H1 (cell line): ENCODE measurements at regions not wholly inside any gene's neighbourhood (a gene's known extent, or its start where the extent isn't known, plus 50 kb on each side); places are given as distances from the start of the nearest gene placed in this dataset.

ENCODE experiments used
- CTCF ChIA-PET: fragments of 300-600 bp; sonication (Branson Sonifier 250); formaldehyde crosslinking; loops from one replicate; lab custom pipeline; 2021; ENCODE audit not compliant: partially characterized antibody; lab: Charles Lee
- POLR2A ChIA-PET: fragments of 300-600 bp; sonication (Branson Sonifier 250); formaldehyde crosslinking; loops from one replicate; lab custom pipeline; 2021; ENCODE audit warnings: inconsistent platforms; ENCODE audit not compliant: partially characterized antibody; lab: Charles Lee
- DNase-seq, 2 experiments: peaks; one replicate each; pipeline versions ENCODE4 v3.0.0 to v3.0.0-alpha.2; 2010 to 2022; ENCODE audit warnings: low spot score in 2 of 2, low read depth in 1 of 2, mixed read lengths in 1 of 2
- FAIRE-seq: peaks from 2 replicates; lab custom pipeline; 2011; peaks lifted over from hg19 to GRCh38; lab: Jason Lieb, UNC
- H2AFZ ChIP-seq: 2 replicates; pipeline ENCODE4 v1.8.1; 2012; ENCODE audit warnings: low read length, inconsistent platforms
- H2AK5ac ChIP-seq: 2 replicates; pipeline ENCODE4 v1.6.1; 2013; ENCODE audit warnings: low read depth, low read length
- H2BK120ac ChIP-seq: replicated peaks from 2 replicates; pipeline ENCODE3; 2013; ENCODE audit warnings: low read depth, low read length, inconsistent platforms
- H2BK12ac ChIP-seq: 2 replicates; pipeline ENCODE4 v1.6.1; 2013; ENCODE audit warnings: low read depth, low read length
- H2BK15ac ChIP-seq: 2 replicates; pipeline ENCODE4 v1.6.1; 2013; ENCODE audit warnings: low read length
- H2BK20ac ChIP-seq: 2 replicates; pipeline ENCODE4 v1.6.1; 2013; ENCODE audit warnings: low read length
- H2BK5ac ChIP-seq: 2 replicates; pipeline ENCODE4 v1.6.1; 2013; ENCODE audit warnings: low read depth, low read length
- H3K14ac ChIP-seq: 2 replicates; pipeline ENCODE4 v1.6.1; 2013; ENCODE audit warnings: inconsistent platforms; ENCODE audit not compliant: insufficient read length
- H3K18ac ChIP-seq: 2 replicates; pipeline ENCODE4 v1.6.1; 2013; ENCODE audit warnings: low read length; ENCODE audit errors: extremely low read depth
- H3K23ac ChIP-seq: 2 replicates; pipeline ENCODE4 v1.6.1; 2013; ENCODE audit warnings: inconsistent platforms; ENCODE audit not compliant: insufficient read length
- H3K23me2 ChIP-seq: 2 replicates; pipeline ENCODE4 v1.6.1; 2013; ENCODE audit warnings: low read depth, low read length
- H3K27ac ChIP-seq: 2 replicates; pipeline ENCODE4 v1.6.1; 2011; ENCODE audit warnings: low read depth, low read length, inconsistent platforms
- H3K27me3 ChIP-seq, 4 experiments: replicated peaks in 1 of 4; 1 replicate in 1 of 4; 2 replicates in 3 of 4; pipeline versions ENCODE4 v1.6.1 to v1.8.1; 2011 to 2013; ENCODE audit warnings: low read length in 3 of 4, mild to moderate bottlenecking in 3 of 4, inconsistent platforms in 2 of 4, mixed read lengths in 2 of 4, moderate library complexity in 1 of 4; ENCODE audit not compliant: control insufficient read depth in 3 of 4, insufficient read depth in 3 of 4; ENCODE audit errors: extremely low read depth in 1 of 4
- H3K36me3 ChIP-seq, 4 experiments: 2 replicates each; pipeline versions ENCODE4 v1.6.1 to v1.8.1; 2011 to 2013; ENCODE audit warnings: mild to moderate bottlenecking in 4 of 4, low read length in 3 of 4, moderate library complexity in 2 of 4, control low read depth in 1 of 4, inconsistent platforms in 1 of 4; ENCODE audit not compliant: insufficient read depth in 4 of 4, control insufficient read depth in 2 of 4
- H3K4ac ChIP-seq: replicated peaks from 2 replicates; pipeline ENCODE3; 2013; ENCODE audit warnings: low read length, low read depth, mixed read lengths, inconsistent platforms; ENCODE audit not compliant: insufficient read length
- H3K4me1 ChIP-seq, 4 experiments: replicated peaks in 1 of 4; 1 replicate in 1 of 4; 2 replicates in 3 of 4; pipeline versions ENCODE4 v1.6.1 to v1.8.1; 2011 to 2013; ENCODE audit warnings: low read length in 3 of 4, inconsistent platforms in 2 of 4, mixed read lengths in 1 of 4; ENCODE audit not compliant: insufficient read depth in 4 of 4, control insufficient read depth in 3 of 4
- H3K4me2 ChIP-seq, 2 experiments: 2 replicates each; pipeline versions ENCODE4 v1.6.1 to v1.8.1; 2011 to 2013; ENCODE audit warnings: low read depth in 2 of 2, low read length in 2 of 2, control low read depth in 1 of 2, inconsistent platforms in 1 of 2, mild to moderate bottlenecking in 1 of 2; ENCODE audit not compliant: insufficient read depth in 1 of 2
- H3K4me3 ChIP-seq, 4 experiments: fragments of 200-600, 300-600 bp in 1 of 4; sonication (generic), shearing (Covaris generic), sonication (Bioruptor Twin) in 1 of 4; 2 replicates each; pipeline versions ENCODE4 v1.5.1 to v1.8.1; 2011 to 2016; ENCODE audit warnings: low read length in 4 of 4, low read depth in 3 of 4, control low read depth in 2 of 4, inconsistent platforms in 2 of 4, mild to moderate bottlenecking in 2 of 4, mixed read lengths in 1 of 4, moderate library complexity in 1 of 4; ENCODE audit not compliant: insufficient read depth in 2 of 4; ENCODE audit errors: extremely low read depth in 1 of 4
- H3K56ac ChIP-seq: replicated peaks from 2 replicates; pipeline ENCODE3; 2013; ENCODE audit warnings: low read depth, mild to moderate bottlenecking, mixed read lengths, low read length, inconsistent platforms; ENCODE audit not compliant: insufficient read length
- H3K79me1 ChIP-seq: 2 replicates; pipeline ENCODE4 v1.6.1; 2013; ENCODE audit warnings: low read depth, low read length, control low read depth
- H3K79me2 ChIP-seq, 2 experiments: 2 replicates each; pipeline versions ENCODE4 v1.6.1 to v1.8.1; 2012 to 2013; ENCODE audit warnings: low read length in 2 of 2, mild to moderate bottlenecking in 2 of 2, inconsistent platforms in 1 of 2; ENCODE audit not compliant: insufficient read depth in 2 of 2, control insufficient read depth in 1 of 2
- H3K9ac ChIP-seq, 4 experiments: replicated peaks in 1 of 4; 1 replicate in 1 of 4; 2 replicates in 3 of 4; pipeline versions ENCODE4 v1.6.1 to v1.8.1; 2011 to 2013; ENCODE audit warnings: low read depth in 3 of 4, low read length in 3 of 4, control low read depth in 2 of 4, mild to moderate bottlenecking in 2 of 4, moderate library complexity in 2 of 4, inconsistent platforms in 1 of 4; ENCODE audit errors: extremely low read depth in 1 of 4
- H3K9me3 ChIP-seq, 2 experiments: 2 replicates each; pipeline versions ENCODE4 v1.6.1 to v1.8.1; 2012 to 2013; ENCODE audit warnings: mild to moderate bottlenecking in 2 of 2, moderate library complexity in 2 of 2, control low read depth in 1 of 2, inconsistent platforms in 1 of 2, low read depth in 1 of 2, low read length in 1 of 2, mixed read lengths in 1 of 2; ENCODE audit not compliant: insufficient read depth in 2 of 2
- H4K20me1 ChIP-seq, 2 experiments: replicated peaks in 1 of 2; 2 replicates each; pipeline versions ENCODE3 to v1.8.1; 2011 to 2013; ENCODE audit warnings: inconsistent platforms in 2 of 2, low read length in 2 of 2, mild to moderate bottlenecking in 1 of 2; ENCODE audit not compliant: insufficient read depth in 2 of 2, control insufficient read depth in 1 of 2
- H4K5ac ChIP-seq: 2 replicates; pipeline ENCODE4 v1.6.1; 2013; ENCODE audit warnings: low read length, low read depth, mixed read lengths, inconsistent platforms; ENCODE audit not compliant: insufficient read length
- H4K8ac ChIP-seq: 2 replicates; pipeline ENCODE4 v1.8.0; 2013; ENCODE audit warnings: mild to moderate bottlenecking, moderate library complexity, low read length, inconsistent platforms; ENCODE audit not compliant: insufficient read depth; ENCODE audit errors: extremely low read depth
- H4K91ac ChIP-seq: replicated peaks from 2 replicates; pipeline ENCODE3; 2013; ENCODE audit warnings: low read length, mixed read lengths, inconsistent platforms; ENCODE audit not compliant: insufficient read length
- BCL11A ChIP-seq, 2 experiments: IDR thresholded peaks; one replicate each; pipeline ENCODE4 v1.6.1; 2011; ENCODE audit warnings: low read depth in 2 of 2, low read length in 2 of 2, mild to moderate bottlenecking in 2 of 2
- CBX5 ChIP-seq: fragments of 300-800, 300-1000 bp; sonication (generic); IDR thresholded peaks from 2 replicates; pipeline ENCODE4 v1.7.1; 2016; ENCODE audit warnings: antibody characterized with exemption, low read length, low read depth
- CHD2 ChIP-seq: IDR thresholded peaks from 2 replicates; pipeline ENCODE4 v1.6.1; 2012; ENCODE audit warnings: low read length, improper control_type of control experiment
- CREB1 ChIP-seq: IDR thresholded peaks from 2 replicates; pipeline ENCODE4 v1.6.1; 2012; ENCODE audit warnings: inconsistent platforms
- CTBP2 ChIP-seq: IDR thresholded peaks from 2 replicates; pipeline ENCODE4 v1.7.0; 2011; ENCODE audit warnings: borderline replicate concordance, mild to moderate bottlenecking, moderate library complexity, mixed read lengths, low read length; ENCODE audit not compliant: insufficient read depth, insufficient read length
- HDAC2 ChIP-seq, 2 experiments: fragments of 300-600 bp in 1 of 2; sonication (generic) in 1 of 2; IDR thresholded peaks; 2 replicates each; pipeline ENCODE4 v1.6.1; 2011 to 2012; ENCODE audit warnings: low read depth in 2 of 2, low read length in 2 of 2, mild to moderate bottlenecking in 2 of 2, moderate library complexity in 2 of 2, borderline replicate concordance in 1 of 2, inconsistent platforms in 1 of 2
- JUN ChIP-seq: IDR thresholded peaks from 2 replicates; pipeline ENCODE4 v1.6.1; 2011; ENCODE audit warnings: low read depth, mild to moderate bottlenecking, improper control_type of control experiment, low read length
- MAX ChIP-seq: IDR thresholded peaks from 2 replicates; pipeline ENCODE4 v1.6.1; 2012; ENCODE audit warnings: inconsistent platforms
- RXRA ChIP-seq: IDR thresholded peaks from 2 replicates; pipeline ENCODE4 v1.6.1; 2011; ENCODE audit warnings: low read depth, mild to moderate bottlenecking, low read length, moderate library complexity; ENCODE audit not compliant: insufficient read depth
- SIN3A ChIP-seq, 2 experiments: IDR thresholded peaks in 1 of 2; conservative IDR thresholded peaks in 1 of 2; 2 replicates each; pipeline ENCODE4 v1.6.1; 2011 to 2012; ENCODE audit warnings: low read length in 2 of 2, improper control_type of control experiment in 1 of 2, low read depth in 1 of 2, mild to moderate bottlenecking in 1 of 2
- SIRT6 ChIP-seq: IDR thresholded peaks from one replicate; pipeline ENCODE4 v1.7.1; 2012; ENCODE audit warnings: low read length, inconsistent platforms
- SIX5 ChIP-seq: IDR thresholded peaks from 2 replicates; pipeline ENCODE4 v1.6.1; 2011; ENCODE audit warnings: mild to moderate bottlenecking, low read depth, low read length
- TAF7 ChIP-seq: optimal IDR thresholded peaks from 2 replicates; pipeline ENCODE3; 2011; ENCODE audit warnings: low read depth, mild to moderate bottlenecking, inconsistent platforms, low read length, moderate library complexity, borderline replicate concordance
- TCF12 ChIP-seq: IDR thresholded peaks from 2 replicates; pipeline ENCODE4 v1.6.1; 2011; ENCODE audit warnings: low read depth, mild to moderate bottlenecking, low read length
- WGBS, 2 experiments: shearing (Covaris generic) in 1 of 2; methylation state at CpG; one replicate each; pipeline versions ENCODE4 v1.1.6 to v1.1.7; 2013 to 2015; ENCODE audit warnings: low lambda C conversion rate in 2 of 2, mixed read lengths in 2 of 2, inconsistent platforms in 1 of 2, low coverage in 1 of 2, missing lambda C conversion rate in 1 of 2; ENCODE audit not compliant: insufficient replicate concordance in 2 of 2, insufficient coverage in 1 of 2, insufficient read length in 1 of 2; ENCODE audit errors: extremely low coverage in 1 of 2, missing lambda C conversion rate in 1 of 2; 5-methylcytosine and 5-hydroxymethylcytosine counted together

DNA sequence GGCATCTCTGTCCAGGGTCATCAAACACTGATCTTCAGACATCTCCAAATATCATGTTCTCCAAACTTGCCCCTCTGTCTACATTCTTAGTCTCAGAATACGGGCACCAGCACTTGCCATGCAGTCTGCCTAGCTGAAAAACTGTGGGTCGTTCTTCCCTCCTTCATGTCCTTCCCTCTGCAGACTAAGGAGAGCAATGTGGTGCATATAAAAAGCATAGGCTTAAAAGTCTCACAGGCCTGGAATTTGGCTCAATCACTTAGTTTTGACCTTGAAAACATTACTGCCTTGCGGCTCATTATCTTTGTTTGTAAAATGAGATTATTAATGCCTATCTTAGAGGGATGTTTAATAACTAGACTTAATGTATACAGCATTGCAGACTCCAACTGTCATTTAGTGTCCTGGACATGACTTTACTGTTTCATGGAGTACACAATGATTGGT lies 362.8 kb downstream of the NPR3 start:
- no peak overlapping the region for H3K4ac ChIP-seq
- no peak overlapping the region for H3K4me3 ChIP-seq
- H3K27me3 ChIP-seq, result no peaks in the 10 kb centered on the region
- no peak overlapping the region for H2BK20ac ChIP-seq
- whole genome bisulfite sequencing, 2 experiments, result 57% methylated on average over 3 of the region's 3 CpGs; no CpG with 5 or more reads in 1 of the 2 experiments
- no peaks in the 10 kb centered on the region for H4K20me1 ChIP-seq
- H3K9me3 ChIP-seq, result 0 out of 4 replicates have a peak, but pooled peaks cover 0 to 9% of the 10 kb centered on the region in 2 experiments
- H2BK15ac ChIP-seq, result no peak overlapping the region
- H3K4me2 ChIP-seq, result no peak overlapping the region
- no peaks in the 10 kb centered on the region for H3K23me2 ChIP-seq
- H4K91ac ChIP-seq, result no peak overlapping the region
- no peak overlapping the region for H3K23ac ChIP-seq
- no peaks in the 10 kb centered on the region for H3K4me1 ChIP-seq
- DNase-seq, result no peak
- H3K79me2 ChIP-seq, result no peaks in the 10 kb centered on the region
- H2BK5ac ChIP-seq, result no peak overlapping the region
- H4K8ac ChIP-seq, result no peak overlapping the region
- no peak overlapping the region for H3K27ac ChIP-seq
- peaks cover 0 to 3% (median 0%) of the 10 kb centered on the region in 4 experiments; a peak in 1 of 8 replicates for H3K36me3 ChIP-seq
- no peak overlapping the region for H3K18ac ChIP-seq
- ChIA-PET POLR2A (no interaction called here), CTCF (interaction anchor here (1.0 to 1.5 kb wide), 3 partner anchors 10 to 116 kb away, joined by 3 read pairs; no protein-coding TSS in a partner anchor)
- no peak overlapping the region for H2AK5ac ChIP-seq
- no peak overlapping the region for H3K14ac ChIP-seq
- H3K56ac ChIP-seq, result no peak overlapping the region
- H4K5ac ChIP-seq, result no peak overlapping the region
- H2BK12ac ChIP-seq, result no peak overlapping the region
- no peaks in the 10 kb centered on the region for H3K79me1 ChIP-seq
- FAIRE-seq, result no peak
- H3K9ac ChIP-seq, result no peak overlapping the region
- H2AFZ ChIP-seq, result no peak overlapping the region
- no peak overlapping the region for H2BK120ac ChIP-seq
- TF ChIP-seq CTBP2 (no peak), RXRA (no peak), SIX5 (no peak), MAX (no peak), SIN3A (conservative IDR thresholded peaks at IDR 0.05 in 1 of 2, IDR thresholded peaks at IDR 0.05 in 1 of 2; ENCODE audit: low read depth in 1 of 2, low read length in 2 of 2) (no peak), HDAC2 (IDR thresholded peaks at IDR 0.05; ENCODE audit: borderline replicate concordance in 1 of 2, low read depth in 2 of 2, low read length in 2 of 2) (no peak), JUN (no peak), CBX5 (no peak), TAF7 (no peak), BCL11A (IDR thresholded peaks at IDR 0.05; ENCODE audit: low read depth in 2 of 2, low read length in 2 of 2) (no peak), CREB1 (no peak), TCF12 (no peak), CHD2 (no peak), SIRT6 (no peak)
